ENCODE measurements at regions not wholly inside any gene's neighbourhood (a gene's known extent, or its start where the extent isn't known, plus 50 kb on each side); places are given as distances from the start of the nearest gene placed in this dataset.

- H3K4me3 ChIP-seq (ENCODE audit: control insufficient read depth in 2 of 3, extremely low read depth in 1 of 3, insufficient read depth in 2 of 3, low read depth in 1 of 3, low read length in 3 of 3), result no peak overlapping the region
- dilution Hi-C loops (cut with MboI; ENCODE audit: extremely low pct_ligation_motif_present, low sequenced_read_pairs), result no loop called here
- FAIRE-seq, result no peak
These were observed 229.3 kb downstream of the MN1 start for GRCh38 chr22:27572278-27572666.

DNA sequence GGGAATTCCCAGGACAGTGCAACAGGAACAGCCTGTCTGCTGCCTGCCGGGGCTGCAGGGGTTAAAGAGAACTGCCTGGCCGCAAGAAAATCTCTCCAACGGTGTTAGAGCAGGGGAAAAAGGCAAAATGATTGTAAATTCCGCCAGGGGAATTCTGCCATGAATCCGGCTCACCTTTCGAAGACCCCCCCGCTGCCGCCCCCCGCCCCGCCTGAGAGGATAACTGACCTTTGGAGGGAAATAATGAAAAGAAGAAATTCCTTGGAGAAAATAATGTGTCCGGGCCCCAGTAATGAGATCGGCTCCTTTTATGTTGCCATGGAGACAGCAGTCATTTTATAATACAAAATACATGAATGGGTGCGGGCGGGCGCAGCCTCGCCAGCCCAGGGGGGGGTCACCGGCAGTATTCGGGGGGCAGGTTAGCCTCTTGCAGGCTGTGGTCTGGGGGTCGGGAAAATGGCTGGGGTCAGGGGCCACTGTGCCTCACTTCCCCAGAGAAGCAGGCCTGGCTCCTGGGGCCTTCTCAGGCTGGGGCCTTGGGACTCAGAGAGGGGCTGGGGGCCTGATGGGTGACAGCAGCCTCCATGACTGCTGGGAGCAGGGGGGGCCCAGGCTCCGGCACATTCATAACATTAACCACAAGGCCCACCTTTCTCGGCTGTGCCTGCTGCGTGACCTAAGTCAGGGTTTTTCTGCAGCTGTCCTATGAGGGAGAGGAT, 228.1 kb downstream of the MN1 start:
- Histone ChIP-seq H2AFZ (ENCODE audit: control insufficient read depth, low read length) (no peak overlapping the region), H3K9ac (ENCODE audit: control insufficient read depth, extremely low read depth, insufficient read depth, low read length) (no peak overlapping the region), H3K9me1 (ENCODE audit: control insufficient read depth, extremely low read depth, insufficient read depth, low read length) (no peaks in the 10 kb centered on the region), H3K4me3 (ENCODE audit: control insufficient read depth in 2 of 3, extremely low read depth in 1 of 3, insufficient read depth in 2 of 3, low read depth in 1 of 3, low read length in 3 of 3) (no peak overlapping the region), H3K9me3 (ENCODE audit: control insufficient read depth, low read depth, low read length) (peaks cover 1% of the 10 kb centered on the region), H3K79me2 (ENCODE audit: control insufficient read depth, insufficient read depth, low read length) (no peaks in the 10 kb centered on the region), H3K27me3 (ENCODE audit: control insufficient read depth, extremely low read depth, insufficient read depth, low read length) (peaks cover 16% of the 10 kb centered on the region), H4K20me1 (ENCODE audit: control insufficient read depth, extremely low read depth, insufficient read depth, low read length) (no peaks in the 10 kb centered on the region), H3K4me2 (ENCODE audit: control insufficient read depth, extremely low read depth, insufficient read depth, low read depth, low read length) (no peak overlapping the region), H3K4me1 (ENCODE audit: control insufficient read depth, extremely low read depth, insufficient read depth, low read length) (peaks cover 13% of the 10 kb centered on the region), H3K36me3 (ENCODE audit: control insufficient read depth in 2 of 2, extremely low read depth in 1 of 2, insufficient read depth in 2 of 2, low read length in 2 of 2) (no peaks in the 10 kb centered on the region), H3K27ac (ENCODE audit: control insufficient read depth, insufficient read depth, low read length) (no peak overlapping the region)
- dilution Hi-C loops (cut with MboI; ENCODE audit: extremely low pct_ligation_motif_present, low sequenced_read_pairs), result no loop called here
- no peak for DNase-seq (ENCODE audit: low read depth, low spot score)
- TF ChIP-seq CTCF (optimal IDR thresholded peaks at IDR 0.05 in 1 of 3, IDR thresholded peaks at IDR 0.05 in 1 of 3, conservative IDR thresholded peaks at IDR 0.05 in 1 of 3; ENCODE audit: extremely low read depth in 1 of 3, insufficient read depth in 2 of 3, low read length in 3 of 3), result no peak
- TF ChIP-seq EZH2 (IDR thresholded peaks at IDR 0.05; ENCODE audit: low read length), result no peak
- no peak for FAIRE-seq

More at GRCh38 chr22:27572278-27572666, 229.3 kb downstream of the MN1 start:
- no peak overlapping the region for H2AFZ ChIP-seq (ENCODE audit: control insufficient read depth, low read length)
- H3K9ac ChIP-seq (ENCODE audit: control insufficient read depth, extremely low read depth, insufficient read depth, low read length), result no peak overlapping the region
- peaks cover 16% of the 10 kb centered on the region for H3K27me3 ChIP-seq (ENCODE audit: control insufficient read depth, extremely low read depth, insufficient read depth, low read length)
- no peaks in the 10 kb centered on the region for H3K36me3 ChIP-seq (ENCODE audit: control insufficient read depth in 2 of 2, extremely low read depth in 1 of 2, insufficient read depth in 2 of 2, low read length in 2 of 2)
- H4K20me1 ChIP-seq (ENCODE audit: control insufficient read depth, extremely low read depth, insufficient read depth, low read length), result no peaks in the 10 kb centered on the region
- no peak overlapping the region for H3K4me2 ChIP-seq (ENCODE audit: control insufficient read depth, extremely low read depth, insufficient read depth, low read depth, low read length)
- no peaks in the 10 kb centered on the region for H3K79me2 ChIP-seq (ENCODE audit: control insufficient read depth, insufficient read depth, low read length)
- peaks cover 13% of the 10 kb centered on the region for H3K4me1 ChIP-seq (ENCODE audit: control insufficient read depth, extremely low read depth, insufficient read depth, low read length)
- peaks cover 1% of the 10 kb centered on the region for H3K9me3 ChIP-seq (ENCODE audit: control insufficient read depth, low read depth, low read length)
- no peak for DNase-seq (ENCODE audit: low read depth, low spot score)
- H3K9me1 ChIP-seq (ENCODE audit: control insufficient read depth, extremely low read depth, insufficient read depth, low read length), result no peaks in the 10 kb centered on the region
- no peak for TF ChIP-seq CTCF (optimal IDR thresholded peaks at IDR 0.05 in 1 of 3, IDR thresholded peaks at IDR 0.05 in 1 of 3, conservative IDR thresholded peaks at IDR 0.05 in 1 of 3; ENCODE audit: extremely low read depth in 1 of 3, insufficient read depth in 2 of 3, low read length in 3 of 3)
- no peak for TF ChIP-seq EZH2 (IDR thresholded peaks at IDR 0.05; ENCODE audit: low read length)
- no peak overlapping the region for H3K27ac ChIP-seq (ENCODE audit: control insufficient read depth, insufficient read depth, low read length)

Data from keratinocyte (primary cell).